Mesothelial cell of epicardium (in vitro differentiated cells): ENCODE measurements at regions not wholly inside any gene's neighbourhood (a gene's known extent, or its start where the extent isn't known, plus 50 kb on each side); places are given as distances from the start of the nearest gene placed in this dataset.

Experiments used
- DNase-seq, 2 experiments: peaks; one replicate each; pipeline ENCODE4 v3.0.0; 2021; ENCODE audit warnings: low spot score in 2 of 2; ENCODE audit not compliant: unreplicated experiment in 2 of 2
- H3K27ac Mint-ChIP-seq: 2 replicates; pipeline ENCODE4 v1.8.0; 2021; ENCODE audit warnings: mixed read lengths
- H3K27me3 Mint-ChIP-seq: 2 replicates; pipeline ENCODE4 v1.8.0; 2021; ENCODE audit warnings: low read depth, mixed read lengths
- H3K36me3 Mint-ChIP-seq: 2 replicates; pipeline ENCODE4 v1.8.0; 2021; ENCODE audit warnings: mixed read lengths
- H3K4me1 Mint-ChIP-seq: 2 replicates; pipeline ENCODE4 v1.8.0; 2021; ENCODE audit warnings: mixed read lengths
- H3K4me3 Mint-ChIP-seq: 2 replicates; pipeline ENCODE4 v1.8.0; 2021; ENCODE audit warnings: mild to moderate bottlenecking, moderate library complexity, mixed read lengths
- H3K9me3 Mint-ChIP-seq: 2 replicates; pipeline ENCODE4 v1.8.0; 2021; ENCODE audit warnings: mixed read lengths
- CTCF ChIP-seq: fragments of 200-600 bp; sonication (generic); IDR thresholded peaks from one replicate; pipeline ENCODE4 v1.5.0; 2021; ENCODE audit warnings: antibody characterized with exemption; ENCODE audit not compliant: unreplicated experiment

GRCh38 chr19:13574933-13575332 lies 68.7 kb upstream of the CACNA1A start:
- Mint-ChIP-seq H3K9me3 (peaks cover 26% of the 10 kb centered on the region), H3K36me3 (no peaks in the 10 kb centered on the region), H3K4me1 (no peaks in the 10 kb centered on the region), H3K4me3 (no peak overlapping the region), H3K27me3 (peaks cover 16% of the 10 kb centered on the region), H3K27ac (no peak overlapping the region)
- no peak for DNase-seq
- TF ChIP-seq CTCF, result no peak

GRCh38 chr19:13573056-13573667 lies 66.9 kb upstream of the CACNA1A start:
- no peaks in the 10 kb centered on the region for H3K36me3 Mint-ChIP-seq
- H3K9me3 Mint-ChIP-seq, result peaks cover 19% of the 10 kb centered on the region
- H3K27me3 Mint-ChIP-seq, result peaks cover 16% of the 10 kb centered on the region
- H3K4me1 Mint-ChIP-seq, result no peaks in the 10 kb centered on the region
- no peak for DNase-seq
- H3K4me3 Mint-ChIP-seq, result no peak overlapping the region
- no peak for TF ChIP-seq CTCF
- H3K27ac Mint-ChIP-seq, result no peak overlapping the region

GRCh38 chr19:13561461-13561860 lies 55.2 kb upstream of the CACNA1A start:
- no peak overlapping the region for H3K4me3 Mint-ChIP-seq
- H3K9me3 Mint-ChIP-seq, result peaks cover 7% of the 10 kb centered on the region
- TF ChIP-seq CTCF, result no peak
- H3K4me1 Mint-ChIP-seq, result no peaks in the 10 kb centered on the region
- peaks cover 19% of the 10 kb centered on the region for H3K27me3 Mint-ChIP-seq
- H3K36me3 Mint-ChIP-seq, result no peaks in the 10 kb centered on the region
- DNase-seq, result no peak
- no peak overlapping the region for H3K27ac Mint-ChIP-seq

- H3K9me3 Mint-ChIP-seq, result peaks cover 7% of the 10 kb centered on the region
Measured at GRCh38 chr19:13557756-13558398, 51.6 kb upstream of the CACNA1A start.

GRCh38 chr19:13556552-13556951 lies 50.3 kb upstream of the CACNA1A start:
- H3K4me1 Mint-ChIP-seq, result no peaks in the 10 kb centered on the region
- no peaks in the 10 kb centered on the region for H3K36me3 Mint-ChIP-seq
- no peak for TF ChIP-seq CTCF
- peaks cover 46% of the 10 kb centered on the region for H3K27me3 Mint-ChIP-seq
- no peak for DNase-seq
- no peak overlapping the region for H3K4me3 Mint-ChIP-seq
- peaks cover 7% of the 10 kb centered on the region for H3K9me3 Mint-ChIP-seq
- no peak overlapping the region for H3K27ac Mint-ChIP-seq

More at GRCh38 chr19:13557756-13558398, 51.6 kb upstream of the CACNA1A start:
- no peaks in the 10 kb centered on the region for H3K4me1 Mint-ChIP-seq
- H3K27ac Mint-ChIP-seq, result no peak overlapping the region
- H3K36me3 Mint-ChIP-seq, result no peaks in the 10 kb centered on the region
- H3K4me3 Mint-ChIP-seq, result no peak overlapping the region
- peaks cover 39% of the 10 kb centered on the region for H3K27me3 Mint-ChIP-seq
- no peak for DNase-seq
- TF ChIP-seq CTCF, result no peak
